C4-2B (cell line): ENCODE measurements at regions not wholly inside any gene's neighbourhood (a gene's known extent, or its start where the extent isn't known, plus 50 kb on each side); places are given as distances from the start of the nearest gene placed in this dataset.

ENCODE experiments used
- CTCF ChIP-seq: fragments of 450-650 bp; conservative IDR thresholded peaks from 2 replicates; pipeline ENCODE4 v1.5.1; 2017; ENCODE audit warnings: mild to moderate bottlenecking
- ZFX ChIP-seq: fragments of 450-650 bp; IDR thresholded peaks from 2 replicates; pipeline ENCODE4 v1.6.1; 2017

GRCh38 chr2:176963568-176964287 lies 248.9 kb upstream of the HNRNPA3 start:
- TF ChIP-seq CTCF (no peak), ZFX (no peak)
